HEK293 (cell line): ENCODE measurements at regions not wholly inside any gene's neighbourhood (a gene's known extent, or its start where the extent isn't known, plus 50 kb on each side); places are given as distances from the start of the nearest gene placed in this dataset.

ENCODE experiments used
- PBX3 ChIP-seq: sonication (generic); formaldehyde crosslinking; IDR thresholded peaks from 2 replicates; pipeline ENCODE4 v1.8.1; 2022; ENCODE audit warnings: mild to moderate bottlenecking, moderate library complexity, missing genetic modification reagents
- TCF7L2 ChIP-seq: IDR thresholded peaks from 2 replicates; pipeline ENCODE4 v1.6.1; 2011; ENCODE audit warnings: low read depth, mild to moderate bottlenecking, inconsistent platforms, low read length, moderate library complexity, borderline replicate concordance
- ZNF114 ChIP-seq: fragments of 450-650 bp; formaldehyde crosslinking; IDR thresholded peaks from 2 replicates; pipeline ENCODE4 v1.5.0; 2017; ENCODE audit warnings: missing biosample characterization, missing genetic modification characterization
- ZNF16 ChIP-seq: fragments of 450-650 bp; formaldehyde crosslinking; IDR thresholded peaks from 2 replicates; pipeline ENCODE4 v1.5.1; 2016; ENCODE audit warnings: low read depth, missing biosample characterization, missing genetic modification characterization
- ZNF274 ChIP-seq, 2 experiments: fragments of 200-500 bp in 1 of 2; fragments of 450-650 bp in 1 of 2; sonication (Bioruptor generic) in 1 of 2; formaldehyde crosslinking in 1 of 2; IDR thresholded peaks; 2 replicates each; pipeline versions ENCODE4 v1.5.1 to v1.6.1; 2014 to 2016; ENCODE audit warnings: borderline replicate concordance in 1 of 2, inconsistent platforms in 1 of 2, low read length in 1 of 2, missing biosample characterization in 1 of 2, missing genetic modification characterization in 1 of 2
- ZNF48 ChIP-seq: fragments of 450-650 bp; formaldehyde crosslinking; IDR thresholded peaks from 2 replicates; pipeline ENCODE4 v1.5.1; 2016; ENCODE audit warnings: missing biosample characterization, missing genetic modification characterization
- ZNF560 ChIP-seq: fragments of 450-650 bp; formaldehyde crosslinking; IDR thresholded peaks from 2 replicates; pipeline ENCODE4 v1.5.1; 2017; ENCODE audit warnings: missing biosample characterization, missing genetic modification characterization, borderline replicate concordance
- ZNF660 ChIP-seq: fragments of 450-650 bp; IDR thresholded peaks from 2 replicates; pipeline ENCODE4 v1.5.1; 2018; ENCODE audit warnings: missing biosample characterization, mild to moderate bottlenecking, missing genetic modification characterization
- TF ChIP-seq, protein P1 (sequence below): fragments of 450-650 bp; formaldehyde crosslinking; IDR thresholded peaks from 2 replicates; pipeline ENCODE4 v1.5.1; 2016; ENCODE audit warnings: missing biosample characterization, missing genetic modification characterization
- TF ChIP-seq, protein P2 (sequence below): fragments of 450-650 bp; formaldehyde crosslinking; IDR thresholded peaks from 2 replicates; pipeline ENCODE4 v1.5.1; 2016; ENCODE audit warnings: missing biosample characterization, missing genetic modification characterization
- TF ChIP-seq, protein P3 (sequence below): fragments of 450-650 bp; formaldehyde crosslinking; IDR thresholded peaks from 2 replicates; pipeline ENCODE4 v1.5.1; 2016; ENCODE audit warnings: missing biosample characterization, missing genetic modification characterization

- TF ChIP-seq ZNF48 (tag by site-specific recombination) (no peak), PBX3 (CRISPR knock-in tag) (no peak), ZNF16 (no peak), ZNF660 (no peak), ZNF114 (tag by site-specific recombination) (no peak), ZNF560 (tag by site-specific recombination) (no peak), TCF7L2 (no peak), ZNF274 (IDR thresholded peaks at IDR 0.05; ENCODE audit: low read length) (no peak), ZNF274 (tag by site-specific recombination; IDR thresholded peaks at IDR 0.05; ENCODE audit: borderline replicate concordance) (no peak)
- TF ChIP-seq, protein P1, sequence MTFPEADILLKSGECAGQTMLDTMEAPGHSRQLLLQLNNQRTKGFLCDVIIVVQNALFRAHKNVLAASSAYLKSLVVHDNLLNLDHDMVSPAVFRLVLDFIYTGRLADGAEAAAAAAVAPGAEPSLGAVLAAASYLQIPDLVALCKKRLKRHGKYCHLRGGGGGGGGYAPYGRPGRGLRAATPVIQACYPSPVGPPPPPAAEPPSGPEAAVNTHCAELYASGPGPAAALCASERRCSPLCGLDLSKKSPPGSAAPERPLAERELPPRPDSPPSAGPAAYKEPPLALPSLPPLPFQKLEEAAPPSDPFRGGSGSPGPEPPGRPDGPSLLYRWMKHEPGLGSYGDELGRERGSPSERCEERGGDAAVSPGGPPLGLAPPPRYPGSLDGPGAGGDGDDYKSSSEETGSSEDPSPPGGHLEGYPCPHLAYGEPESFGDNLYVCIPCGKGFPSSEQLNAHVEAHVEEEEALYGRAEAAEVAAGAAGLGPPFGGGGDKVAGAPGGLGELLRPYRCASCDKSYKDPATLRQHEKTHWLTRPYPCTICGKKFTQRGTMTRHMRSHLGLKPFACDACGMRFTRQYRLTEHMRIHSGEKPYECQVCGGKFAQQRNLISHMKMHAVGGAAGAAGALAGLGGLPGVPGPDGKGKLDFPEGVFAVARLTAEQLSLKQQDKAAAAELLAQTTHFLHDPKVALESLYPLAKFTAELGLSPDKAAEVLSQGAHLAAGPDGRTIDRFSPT (tag by site-specific recombination) = no peak
- TF ChIP-seq, protein P2, sequence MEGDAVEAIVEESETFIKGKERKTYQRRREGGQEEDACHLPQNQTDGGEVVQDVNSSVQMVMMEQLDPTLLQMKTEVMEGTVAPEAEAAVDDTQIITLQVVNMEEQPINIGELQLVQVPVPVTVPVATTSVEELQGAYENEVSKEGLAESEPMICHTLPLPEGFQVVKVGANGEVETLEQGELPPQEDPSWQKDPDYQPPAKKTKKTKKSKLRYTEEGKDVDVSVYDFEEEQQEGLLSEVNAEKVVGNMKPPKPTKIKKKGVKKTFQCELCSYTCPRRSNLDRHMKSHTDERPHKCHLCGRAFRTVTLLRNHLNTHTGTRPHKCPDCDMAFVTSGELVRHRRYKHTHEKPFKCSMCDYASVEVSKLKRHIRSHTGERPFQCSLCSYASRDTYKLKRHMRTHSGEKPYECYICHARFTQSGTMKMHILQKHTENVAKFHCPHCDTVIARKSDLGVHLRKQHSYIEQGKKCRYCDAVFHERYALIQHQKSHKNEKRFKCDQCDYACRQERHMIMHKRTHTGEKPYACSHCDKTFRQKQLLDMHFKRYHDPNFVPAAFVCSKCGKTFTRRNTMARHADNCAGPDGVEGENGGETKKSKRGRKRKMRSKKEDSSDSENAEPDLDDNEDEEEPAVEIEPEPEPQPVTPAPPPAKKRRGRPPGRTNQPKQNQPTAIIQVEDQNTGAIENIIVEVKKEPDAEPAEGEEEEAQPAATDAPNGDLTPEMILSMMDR = no peak
- TF ChIP-seq, protein P3, sequence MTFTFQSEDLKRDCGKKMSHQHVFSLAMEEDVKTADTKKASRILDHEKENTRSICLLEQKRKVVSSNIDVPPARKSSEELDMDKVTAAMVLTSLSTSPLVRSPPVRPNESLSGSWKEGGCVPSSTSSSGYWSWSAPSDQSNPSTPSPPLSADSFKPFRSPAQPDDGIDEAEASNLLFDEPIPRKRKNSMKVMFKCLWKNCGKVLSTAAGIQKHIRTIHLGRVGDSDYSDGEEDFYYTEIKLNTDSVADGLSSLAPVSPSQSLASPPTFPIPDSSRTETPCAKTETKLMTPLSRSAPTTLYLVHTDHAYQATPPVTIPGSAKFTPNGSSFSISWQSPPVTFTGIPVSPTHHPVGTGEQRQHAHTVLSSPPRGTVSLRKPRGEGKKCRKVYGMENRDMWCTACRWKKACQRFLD = no peak
These were observed 207.1 kb downstream of the FIGN start for GRCh38 chr2:163528640-163529217.
